Liver (tissue), 3 donors: ENCODE measurements at regions not wholly inside any gene's neighbourhood (a gene's known extent, or its start where the extent isn't known, plus 50 kb on each side); places are given as distances from the start of the nearest gene placed in this dataset.

Experiments
- EGR1 ChIP-seq, 2 donors: IDR thresholded peaks; 2 replicates each; pipeline ENCODE4 v1.6.1; 2016 to 2018; ENCODE audit warnings: antibody characterized with exemption in 2 of 2, low read depth in 2 of 2
- FOXA1 ChIP-seq: IDR thresholded peaks from 2 replicates; pipeline ENCODE4 v1.6.1; 2016; ENCODE audit warnings: antibody characterized with exemption
- GABPA ChIP-seq, 2 donors: IDR thresholded peaks in 1 of 2; conservative IDR thresholded peaks in 1 of 2; 2 replicates each; pipeline ENCODE4 v1.6.1; 2016; ENCODE audit warnings: antibody characterized with exemption in 2 of 2, mild to moderate bottlenecking in 1 of 2, moderate library complexity in 1 of 2
- RAD21 ChIP-seq, 2 donors: IDR thresholded peaks; 2 replicates each; pipeline ENCODE4 v1.6.1; 2016; ENCODE audit warnings: antibody characterized with exemption in 2 of 2, mild to moderate bottlenecking in 2 of 2
- REST ChIP-seq: IDR thresholded peaks from 2 replicates; pipeline ENCODE4 v1.6.1; 2016; ENCODE audit warnings: antibody characterized with exemption, mild to moderate bottlenecking
- SP1 ChIP-seq: IDR thresholded peaks from 2 replicates; pipeline ENCODE4 v1.6.1; 2018; ENCODE audit warnings: antibody characterized with exemption, mild to moderate bottlenecking
- TAF1 ChIP-seq: conservative IDR thresholded peaks from 2 replicates; pipeline ENCODE4 v1.6.1; 2016; ENCODE audit warnings: antibody characterized with exemption, mild to moderate bottlenecking
- YY1 ChIP-seq: IDR thresholded peaks from 2 replicates; pipeline ENCODE4 v1.6.1; 2016; ENCODE audit warnings: antibody characterized with exemption, mild to moderate bottlenecking
- TF ChIP-seq, protein P1 (sequence below): fragments of 150-350 bp; IDR thresholded peaks from 2 replicates; pipeline ENCODE4 v1.5.1; 2017; ENCODE audit warnings: improper control_type of control experiment, low read depth, low read length; ENCODE audit not compliant: missing input control
- donor health status: healthy.
- donor health status: healthy.

DNA sequence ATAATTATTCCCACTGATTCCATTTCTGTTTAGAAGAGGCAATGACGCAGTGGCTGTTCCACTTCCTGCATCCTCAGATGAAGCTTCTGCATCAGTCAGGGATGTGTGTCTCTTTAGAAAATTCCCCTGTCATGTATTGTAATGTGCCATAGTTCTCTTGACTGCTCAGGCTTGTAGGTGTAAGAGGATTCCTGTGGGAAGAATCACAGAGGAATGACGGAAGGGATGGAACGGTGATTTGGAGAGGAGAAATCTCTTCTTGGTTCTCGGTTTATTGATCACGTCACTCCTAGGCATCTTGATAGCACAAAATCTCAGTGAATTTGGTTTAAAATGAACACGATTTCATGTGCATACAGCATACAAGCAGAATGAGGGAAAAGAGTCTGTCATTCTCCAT is 69.8 kb upstream of the PRKCQ start:
- TF ChIP-seq, protein P1, sequence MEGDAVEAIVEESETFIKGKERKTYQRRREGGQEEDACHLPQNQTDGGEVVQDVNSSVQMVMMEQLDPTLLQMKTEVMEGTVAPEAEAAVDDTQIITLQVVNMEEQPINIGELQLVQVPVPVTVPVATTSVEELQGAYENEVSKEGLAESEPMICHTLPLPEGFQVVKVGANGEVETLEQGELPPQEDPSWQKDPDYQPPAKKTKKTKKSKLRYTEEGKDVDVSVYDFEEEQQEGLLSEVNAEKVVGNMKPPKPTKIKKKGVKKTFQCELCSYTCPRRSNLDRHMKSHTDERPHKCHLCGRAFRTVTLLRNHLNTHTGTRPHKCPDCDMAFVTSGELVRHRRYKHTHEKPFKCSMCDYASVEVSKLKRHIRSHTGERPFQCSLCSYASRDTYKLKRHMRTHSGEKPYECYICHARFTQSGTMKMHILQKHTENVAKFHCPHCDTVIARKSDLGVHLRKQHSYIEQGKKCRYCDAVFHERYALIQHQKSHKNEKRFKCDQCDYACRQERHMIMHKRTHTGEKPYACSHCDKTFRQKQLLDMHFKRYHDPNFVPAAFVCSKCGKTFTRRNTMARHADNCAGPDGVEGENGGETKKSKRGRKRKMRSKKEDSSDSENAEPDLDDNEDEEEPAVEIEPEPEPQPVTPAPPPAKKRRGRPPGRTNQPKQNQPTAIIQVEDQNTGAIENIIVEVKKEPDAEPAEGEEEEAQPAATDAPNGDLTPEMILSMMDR: no peak
- TF ChIP-seq SP1 (no peak), EGR1 (IDR thresholded peaks at IDR 0.05; ENCODE audit: low read depth in 2 of 2) (no peak), YY1 (no peak), FOXA1 (no peak), RAD21 (IDR thresholded peaks at IDR 0.05) (no peak), REST (no peak), TAF1 (no peak), GABPA (IDR thresholded peaks at IDR 0.05 in 1 of 2, conservative IDR thresholded peaks at IDR 0.05 in 1 of 2) (no peak)
